Posterior vena cava (tissue), 2 donors: ENCODE measurements at regions not wholly inside any gene's neighbourhood (a gene's known extent, or its start where the extent isn't known, plus 50 kb on each side); places are given as distances from the start of the nearest gene placed in this dataset.

Source experiments
- DNase-seq: peaks from one replicate; pipeline ENCODE4 v3.0.0-alpha.2; 2020; ENCODE audit warnings: low spot score
- intact Hi-C, 2 donors: fragments of 100-400 bp; cut with DNase I; formaldehyde crosslinking; loops; one replicate each; pipeline versions ENCODE4 v1.14.1 to v1.14.2; 2022 to 2023
- donor health status: DM: yes; HTN: yes; CAD: no.
- donor health status: DM: yes; HTN: yes; CAD: no.

- DNase-seq, result no peak
- intact Hi-C loops, result no loop called here
Observed at GRCh38 chr5:166961028-166961427, 1330.4 kb upstream of the WWC1 start.

DNA sequence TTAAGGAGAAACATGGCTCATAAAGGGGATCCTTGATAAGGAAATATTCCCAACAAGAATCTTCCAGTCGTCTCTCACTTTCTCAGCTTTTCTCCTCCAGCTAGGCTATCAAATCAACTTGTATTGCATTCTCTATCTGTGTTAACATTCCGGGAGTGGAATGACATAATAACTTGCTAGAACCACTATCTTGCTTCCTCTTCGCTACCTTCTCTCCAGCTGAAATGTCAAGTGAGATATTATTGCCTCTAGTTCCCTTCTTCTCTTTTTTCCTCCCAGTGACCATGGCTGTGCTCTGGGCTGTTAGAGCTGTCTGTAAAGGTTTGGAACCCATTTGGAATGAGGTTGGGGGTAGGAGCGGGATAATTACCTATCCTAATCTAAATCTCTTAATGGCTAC is 1329.5 kb upstream of the WWC1 start:
- no peak for DNase-seq
- intact Hi-C loops, result no loop called here

- intact Hi-C loops, result no loop called here
Observed at GRCh38 chr5:166962461-166962860, 1329.0 kb upstream of the WWC1 start.

GRCh38 chr5:166963596-166963995 is 1327.8 kb upstream of the WWC1 start:
- no peak for DNase-seq
- intact Hi-C loops, result no loop called here

More at GRCh38 chr5:166962461-166962860, 1329.0 kb upstream of the WWC1 start:
- no peak for DNase-seq

- no peak for DNase-seq
- intact Hi-C loops, result no loop called here
Observed at GRCh38 chr5:166977911-166978422, 1313.5 kb upstream of the WWC1 start.

DNA sequence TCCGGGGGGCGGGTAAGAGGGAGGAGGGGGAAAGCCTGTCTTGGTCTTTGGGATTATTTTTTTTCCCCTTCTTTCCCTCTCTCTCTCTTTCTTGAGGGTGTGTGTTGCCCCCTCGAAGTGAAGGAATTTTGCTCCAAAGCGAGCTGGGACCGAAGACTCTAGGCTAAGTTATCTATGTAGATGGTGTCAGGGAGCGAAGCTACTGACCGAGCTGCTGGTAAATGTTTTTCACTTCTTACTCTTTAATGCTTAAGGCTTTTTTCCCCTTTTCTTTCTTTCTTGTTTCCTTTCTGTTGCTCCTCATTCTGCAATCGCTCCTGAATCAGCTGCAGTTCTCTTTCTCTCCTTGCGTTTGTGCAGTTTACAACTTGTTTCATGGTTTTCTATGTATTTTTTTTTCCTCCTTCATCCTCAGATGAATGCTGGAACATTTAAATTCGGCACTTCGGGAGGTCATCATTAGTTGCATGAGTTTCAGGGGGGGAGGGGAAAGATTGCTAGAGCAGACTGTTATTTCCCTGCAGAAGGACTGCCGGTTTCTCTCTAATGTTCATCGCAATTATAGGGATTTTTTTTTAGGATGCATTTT is 1312.0 kb upstream of the WWC1 start:
- DNase-seq, result no peak

GRCh38 chr5:166980666-166981065 is 1310.8 kb upstream of the WWC1 start:
- intact Hi-C loops, result loop anchor here in 1 of 2 donors (10.0 kb wide), 1 partner anchor 854 kb away; no protein-coding TSS in a partner anchor

More for the DNA sequence above, 1312.0 kb upstream of the WWC1 start:
- intact Hi-C loops, result no loop called here

GRCh38 chr5:166982226-166982625 is 1309.2 kb upstream of the WWC1 start:
- intact Hi-C loops, result loop anchor here in 1 of 2 donors (10.0 kb wide), 1 partner anchor 853 kb away; no protein-coding TSS in a partner anchor
- no peak for DNase-seq

More at GRCh38 chr5:166980666-166981065, 1310.8 kb upstream of the WWC1 start:
- DNase-seq, result no peak

DNA sequence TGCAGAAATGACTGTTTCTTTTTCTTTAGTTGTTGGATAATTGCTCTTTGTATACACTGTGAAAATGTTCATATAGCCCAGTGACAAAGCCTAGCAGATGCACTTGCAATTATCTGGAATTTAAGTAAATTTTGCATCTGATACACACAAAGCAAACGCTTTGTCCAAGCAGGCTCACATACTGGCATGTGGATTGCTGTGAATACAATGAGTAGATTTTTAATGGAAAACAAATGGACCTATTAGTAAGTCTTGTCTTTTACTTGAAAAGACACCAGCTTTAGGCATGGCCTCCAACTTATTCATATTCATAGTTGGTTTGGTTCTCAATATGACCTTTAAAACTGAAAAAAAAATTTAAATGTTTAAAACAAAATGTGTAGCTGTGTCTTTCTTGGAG is 1299.8 kb upstream of the WWC1 start:
- DNase-seq, result no peak
- intact Hi-C loops, result no loop called here

DNA sequence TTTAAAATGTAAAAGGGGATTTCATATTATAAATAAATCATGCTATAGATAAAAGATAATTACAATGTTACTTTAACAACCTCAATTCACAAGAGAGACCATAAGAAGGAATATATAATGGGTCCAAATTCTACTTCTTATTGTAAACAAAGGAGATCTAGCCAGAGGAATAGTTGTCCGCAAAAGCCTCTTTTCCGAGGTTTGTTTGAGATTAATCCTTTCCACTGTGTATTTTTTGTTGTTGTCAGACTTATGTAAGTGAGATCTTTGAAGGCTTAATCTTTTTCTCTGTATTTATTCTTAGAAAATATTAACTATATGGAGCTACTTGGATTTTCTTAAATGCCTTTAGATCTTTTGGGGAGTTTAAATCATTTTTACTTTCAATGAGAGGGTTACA is 1299.3 kb upstream of the WWC1 start:
- no peak for DNase-seq
- intact Hi-C loops, result no loop called here

DNA sequence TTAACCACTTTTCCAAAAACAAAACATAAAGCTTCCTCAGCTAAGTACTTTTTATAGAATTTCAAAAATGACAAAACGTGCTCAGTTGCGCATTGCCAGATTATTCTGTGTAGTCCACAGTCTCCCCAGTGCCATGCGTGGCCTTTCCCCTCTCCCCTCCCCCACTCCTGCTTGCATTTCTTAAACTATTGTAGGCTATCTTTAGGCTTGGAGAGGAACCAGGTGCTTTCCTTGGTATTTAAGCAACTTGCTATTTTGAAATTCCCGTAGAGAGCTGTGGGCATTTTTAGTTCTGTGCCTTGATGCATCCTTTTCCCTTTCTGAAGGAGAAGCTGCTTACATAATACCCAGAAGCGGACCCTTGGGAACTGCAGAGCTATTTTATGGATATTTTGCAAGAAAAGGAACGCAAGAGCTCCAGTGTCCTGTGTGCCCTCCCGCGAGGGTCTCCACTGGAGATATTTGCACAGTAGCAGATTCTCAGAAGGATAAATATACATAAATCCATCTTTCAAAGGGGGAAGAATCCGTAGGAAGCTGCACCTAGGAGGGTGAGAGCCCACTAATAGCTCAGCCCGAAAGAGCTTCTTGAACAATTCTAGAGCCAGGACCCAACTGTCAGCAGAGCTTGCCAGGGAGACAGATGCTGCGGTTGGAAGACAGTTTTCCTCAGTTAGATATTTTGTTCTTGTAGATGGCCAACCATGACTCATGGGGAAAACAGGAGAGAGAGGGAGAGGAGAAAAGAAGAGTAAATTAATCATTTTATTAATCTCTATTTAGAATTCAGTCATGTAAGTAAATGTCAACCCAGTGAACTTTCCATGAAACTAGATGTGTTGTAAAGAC is 1298.3 kb upstream of the WWC1 start:
- intact Hi-C loops, result no loop called here
- no peak for DNase-seq

DNA sequence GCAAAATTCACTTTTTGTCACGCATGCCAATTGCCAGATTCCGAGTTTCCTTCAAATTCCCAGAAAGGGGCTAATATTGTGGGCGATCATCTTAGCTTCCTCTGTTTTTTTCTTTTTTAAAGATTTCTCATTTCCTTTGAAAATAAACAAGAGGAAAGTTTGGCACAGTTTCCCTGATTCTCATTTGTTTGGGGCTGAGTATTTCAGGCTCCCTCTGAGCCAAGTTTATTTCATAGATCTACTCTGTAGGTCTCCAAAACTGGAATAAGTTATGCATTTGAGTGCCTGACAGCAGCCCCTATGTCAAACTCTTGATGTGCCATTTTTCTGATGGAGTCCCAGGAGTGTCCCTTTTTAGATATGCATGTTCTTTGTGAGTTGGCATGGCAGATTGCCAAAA is 1297.2 kb upstream of the WWC1 start:
- no peak for DNase-seq
- intact Hi-C loops, result no loop called here

DNA sequence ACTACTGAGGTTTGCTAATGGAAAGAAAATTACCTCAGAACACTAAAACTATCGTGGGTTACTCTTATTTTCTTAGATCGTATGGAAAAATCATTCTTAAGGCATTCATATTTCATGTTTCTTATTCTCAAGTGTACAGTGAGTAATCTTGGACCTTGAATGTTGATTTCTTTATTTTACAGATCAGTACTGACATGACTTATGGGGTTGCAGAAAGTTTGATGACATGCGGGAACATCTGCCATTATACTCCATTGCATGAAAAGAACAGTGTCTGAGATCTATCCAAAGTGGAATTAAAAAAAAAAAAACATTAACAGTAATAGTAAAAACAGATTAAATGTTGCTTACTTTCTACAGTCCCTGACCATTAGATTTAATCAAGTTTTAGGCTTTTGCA is 1290.2 kb upstream of the WWC1 start:
- no peak for DNase-seq
- intact Hi-C loops, result no loop called here

GRCh38 chr5:167008705-167009104 is 1282.7 kb upstream of the WWC1 start:
- intact Hi-C loops, result no loop called here
- no peak for DNase-seq

GRCh38 chr5:167011196-167011595 is 1280.2 kb upstream of the WWC1 start:
- intact Hi-C loops, result no loop called here
- no peak for DNase-seq

DNA sequence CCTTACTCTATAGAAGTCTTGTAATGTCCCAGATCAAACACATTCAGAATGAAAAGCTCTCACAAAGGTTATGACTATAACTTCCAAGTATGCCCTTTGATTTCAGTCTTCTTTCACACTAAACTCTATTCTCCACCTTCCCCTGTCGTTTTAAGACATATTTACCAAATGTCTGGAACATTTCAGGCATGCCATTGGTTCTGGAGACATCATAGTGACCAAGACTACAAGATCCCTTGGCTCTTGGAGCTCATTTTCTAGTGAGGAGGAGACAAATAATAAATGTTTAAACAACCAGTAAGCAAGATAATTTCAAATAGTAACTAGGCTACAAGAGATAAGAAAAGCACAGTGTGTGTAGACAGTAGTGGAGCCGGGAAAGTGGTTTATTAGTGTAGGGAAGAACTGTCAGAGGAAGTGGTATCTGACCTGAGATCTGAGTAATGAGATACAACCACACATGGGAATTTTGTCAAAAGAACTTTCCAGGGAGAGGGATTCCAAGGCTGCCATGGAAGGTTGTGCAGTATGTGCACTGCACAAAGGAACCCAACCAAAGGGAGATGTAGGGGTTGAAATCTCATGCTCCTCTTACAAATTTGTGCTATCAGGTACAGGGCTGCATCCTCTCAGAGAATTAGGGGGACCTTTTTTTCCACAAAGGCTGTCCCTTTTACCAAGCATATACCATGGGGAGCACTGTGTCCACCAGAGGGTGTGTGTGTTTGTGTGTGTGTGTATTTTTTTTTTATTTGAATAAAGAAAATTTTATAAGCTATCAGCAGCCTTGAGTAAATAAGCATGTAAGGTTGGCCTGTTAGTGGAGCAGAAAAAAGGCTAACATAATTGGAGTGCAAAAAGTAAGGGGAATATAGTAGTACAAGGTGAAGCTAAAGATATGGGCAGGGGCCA is 1279.1 kb upstream of the WWC1 start:
- no peak for DNase-seq
- intact Hi-C loops, result no loop called here

DNA sequence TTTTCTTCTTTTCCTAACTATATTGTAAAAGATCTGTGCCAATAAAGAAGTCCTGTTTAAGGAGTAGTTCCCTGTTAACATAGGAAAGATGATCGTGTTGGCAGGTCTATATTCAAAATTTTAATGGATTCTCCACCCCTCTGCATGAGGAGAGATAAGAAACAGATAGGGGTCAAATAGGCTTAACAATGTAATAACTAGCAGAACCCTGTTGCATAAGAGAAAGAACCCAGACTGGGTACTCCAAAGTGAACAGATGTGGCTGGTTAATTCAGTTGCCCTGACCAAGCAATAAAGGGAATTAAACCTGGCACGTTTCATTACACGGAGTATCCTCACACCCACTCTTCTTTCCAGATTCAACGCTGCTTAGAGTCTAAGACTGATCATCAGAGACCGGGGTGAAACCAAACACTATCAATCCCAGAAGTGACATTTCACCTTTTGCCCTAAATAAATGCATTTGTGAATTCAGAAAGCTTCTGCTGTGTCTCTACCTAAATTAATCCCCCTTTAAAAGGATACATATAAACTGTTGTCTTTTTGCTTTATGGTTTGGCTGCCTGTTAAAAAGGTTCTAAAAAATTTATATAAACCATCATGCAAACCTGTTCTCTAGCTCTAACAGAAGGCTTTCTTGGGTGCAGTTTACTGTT is 1276.9 kb upstream of the WWC1 start:
- DNase-seq, result no peak
- intact Hi-C loops, result no loop called here

GRCh38 chr5:167020418-167020817 is 1271.0 kb upstream of the WWC1 start:
- intact Hi-C loops, result no loop called here
- no peak for DNase-seq

DNA sequence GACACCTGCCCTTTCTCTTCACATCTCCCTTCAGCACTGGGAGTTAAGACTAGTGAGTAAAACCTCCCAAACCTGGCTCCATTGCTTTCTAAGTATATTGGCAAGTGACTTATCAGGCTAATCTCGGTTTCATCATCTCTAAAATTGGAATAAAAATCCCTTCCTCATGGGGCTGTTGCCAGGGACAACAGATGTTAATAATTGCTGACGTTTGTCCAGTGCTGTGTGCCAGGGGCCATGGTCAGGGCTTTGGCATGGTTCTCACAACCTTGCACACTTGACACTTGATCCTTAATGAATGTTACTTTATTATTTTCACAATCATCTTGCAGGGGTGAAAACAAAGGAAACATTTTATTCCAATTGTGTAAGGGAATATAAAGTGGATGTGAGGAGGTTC is 1262.0 kb upstream of the WWC1 start:
- intact Hi-C loops, result no loop called here
- no peak for DNase-seq
